ENCODE measurements at regions not wholly inside any gene's neighbourhood (a gene's known extent, or its start where the extent isn't known, plus 50 kb on each side); places are given as distances from the start of the nearest gene placed in this dataset.

DNA sequence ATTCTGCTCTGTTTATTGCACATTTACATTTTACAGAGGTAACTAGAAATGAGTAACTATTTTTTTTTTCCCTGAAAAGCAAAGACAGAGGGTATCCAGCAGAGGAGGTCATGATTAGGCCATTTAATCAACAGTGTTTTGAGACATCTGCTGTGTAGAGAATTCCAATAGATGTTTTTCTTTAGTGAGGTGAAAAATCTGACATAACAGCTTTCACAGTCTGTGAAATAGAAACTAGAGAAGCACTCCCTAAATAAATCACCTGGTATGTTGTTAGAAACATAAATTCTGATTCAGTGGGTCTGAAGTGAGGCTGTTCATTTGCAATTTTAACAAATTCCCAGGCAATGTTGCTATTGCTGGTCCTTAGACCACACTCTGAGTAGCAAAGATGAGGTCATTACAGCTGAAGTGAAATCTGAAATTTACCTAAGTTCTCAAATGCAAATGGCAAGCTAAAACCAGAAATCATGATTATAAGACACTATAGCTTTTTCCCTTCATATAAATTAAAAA is 329.2 kb upstream of the LRRC3B start:
- Histone ChIP-seq H3K36me3 (ENCODE audit: insufficient read depth, low read length) (no peaks in the 10 kb centered on the region), H3K9me3 (ENCODE audit: low read length) (no peaks in the 10 kb centered on the region), H3K4me3 (ENCODE audit: low read length) (no peak overlapping the region), H3F3A (ENCODE audit: insufficient read depth, low read length, poor library complexity, severe bottlenecking) (no peaks in the 10 kb centered on the region), H3K27me3 (ENCODE audit: insufficient read depth, low read depth, low read length) (no peaks in the 10 kb centered on the region), H4K20me1 (ENCODE audit: insufficient read depth) (no peaks in the 10 kb centered on the region), H2AFZ (ENCODE audit: low read depth, low read length) (no peak overlapping the region), H3K79me2 (replicated peaks; ENCODE audit: insufficient read depth, low read length) (no peaks in the 10 kb centered on the region), H3K9me2 (ENCODE audit: insufficient read depth, low read length) (no peaks in the 10 kb centered on the region), H3K27ac (ENCODE audit: low read length) (no peak overlapping the region), H3K4me2 (ENCODE audit: low read length) (no peak overlapping the region), H3K9ac (ENCODE audit: low read length) (no peak overlapping the region)
- no peak for TF ChIP-seq EP300 (conservative IDR thresholded peaks at IDR 0.05; ENCODE audit: poor library complexity, severe bottlenecking)
- no peak for TF ChIP-seq RAD21 (conservative IDR thresholded peaks at IDR 0.05)
- TF ChIP-seq, protein P1, sequence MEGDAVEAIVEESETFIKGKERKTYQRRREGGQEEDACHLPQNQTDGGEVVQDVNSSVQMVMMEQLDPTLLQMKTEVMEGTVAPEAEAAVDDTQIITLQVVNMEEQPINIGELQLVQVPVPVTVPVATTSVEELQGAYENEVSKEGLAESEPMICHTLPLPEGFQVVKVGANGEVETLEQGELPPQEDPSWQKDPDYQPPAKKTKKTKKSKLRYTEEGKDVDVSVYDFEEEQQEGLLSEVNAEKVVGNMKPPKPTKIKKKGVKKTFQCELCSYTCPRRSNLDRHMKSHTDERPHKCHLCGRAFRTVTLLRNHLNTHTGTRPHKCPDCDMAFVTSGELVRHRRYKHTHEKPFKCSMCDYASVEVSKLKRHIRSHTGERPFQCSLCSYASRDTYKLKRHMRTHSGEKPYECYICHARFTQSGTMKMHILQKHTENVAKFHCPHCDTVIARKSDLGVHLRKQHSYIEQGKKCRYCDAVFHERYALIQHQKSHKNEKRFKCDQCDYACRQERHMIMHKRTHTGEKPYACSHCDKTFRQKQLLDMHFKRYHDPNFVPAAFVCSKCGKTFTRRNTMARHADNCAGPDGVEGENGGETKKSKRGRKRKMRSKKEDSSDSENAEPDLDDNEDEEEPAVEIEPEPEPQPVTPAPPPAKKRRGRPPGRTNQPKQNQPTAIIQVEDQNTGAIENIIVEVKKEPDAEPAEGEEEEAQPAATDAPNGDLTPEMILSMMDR (IDR thresholded peaks at IDR 0.05; ENCODE audit: poor library complexity, severe bottlenecking) = no peak
- no peak for TF ChIP-seq TAF1 (IDR thresholded peaks at IDR 0.05; ENCODE audit: low read depth)
- TF ChIP-seq MXI1 (conservative IDR thresholded peaks at IDR 0.05; ENCODE audit: poor library complexity, severe bottlenecking) = no peak
- no peak for TF ChIP-seq POLR2AphosphoS5 (IDR thresholded peaks at IDR 0.05)
- TF ChIP-seq, protein P2, sequence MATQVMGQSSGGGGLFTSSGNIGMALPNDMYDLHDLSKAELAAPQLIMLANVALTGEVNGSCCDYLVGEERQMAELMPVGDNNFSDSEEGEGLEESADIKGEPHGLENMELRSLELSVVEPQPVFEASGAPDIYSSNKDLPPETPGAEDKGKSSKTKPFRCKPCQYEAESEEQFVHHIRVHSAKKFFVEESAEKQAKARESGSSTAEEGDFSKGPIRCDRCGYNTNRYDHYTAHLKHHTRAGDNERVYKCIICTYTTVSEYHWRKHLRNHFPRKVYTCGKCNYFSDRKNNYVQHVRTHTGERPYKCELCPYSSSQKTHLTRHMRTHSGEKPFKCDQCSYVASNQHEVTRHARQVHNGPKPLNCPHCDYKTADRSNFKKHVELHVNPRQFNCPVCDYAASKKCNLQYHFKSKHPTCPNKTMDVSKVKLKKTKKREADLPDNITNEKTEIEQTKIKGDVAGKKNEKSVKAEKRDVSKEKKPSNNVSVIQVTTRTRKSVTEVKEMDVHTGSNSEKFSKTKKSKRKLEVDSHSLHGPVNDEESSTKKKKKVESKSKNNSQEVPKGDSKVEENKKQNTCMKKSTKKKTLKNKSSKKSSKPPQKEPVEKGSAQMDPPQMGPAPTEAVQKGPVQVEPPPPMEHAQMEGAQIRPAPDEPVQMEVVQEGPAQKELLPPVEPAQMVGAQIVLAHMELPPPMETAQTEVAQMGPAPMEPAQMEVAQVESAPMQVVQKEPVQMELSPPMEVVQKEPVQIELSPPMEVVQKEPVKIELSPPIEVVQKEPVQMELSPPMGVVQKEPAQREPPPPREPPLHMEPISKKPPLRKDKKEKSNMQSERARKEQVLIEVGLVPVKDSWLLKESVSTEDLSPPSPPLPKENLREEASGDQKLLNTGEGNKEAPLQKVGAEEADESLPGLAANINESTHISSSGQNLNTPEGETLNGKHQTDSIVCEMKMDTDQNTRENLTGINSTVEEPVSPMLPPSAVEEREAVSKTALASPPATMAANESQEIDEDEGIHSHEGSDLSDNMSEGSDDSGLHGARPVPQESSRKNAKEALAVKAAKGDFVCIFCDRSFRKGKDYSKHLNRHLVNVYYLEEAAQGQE (IDR thresholded peaks at IDR 0.05; ENCODE audit: borderline replicate concordance) = no peak
- no peak for TF ChIP-seq EZH2 (IDR thresholded peaks at IDR 0.05; ENCODE audit: borderline replicate concordance, insufficient read depth, low read length, poor library complexity, severe bottlenecking)

DNA sequence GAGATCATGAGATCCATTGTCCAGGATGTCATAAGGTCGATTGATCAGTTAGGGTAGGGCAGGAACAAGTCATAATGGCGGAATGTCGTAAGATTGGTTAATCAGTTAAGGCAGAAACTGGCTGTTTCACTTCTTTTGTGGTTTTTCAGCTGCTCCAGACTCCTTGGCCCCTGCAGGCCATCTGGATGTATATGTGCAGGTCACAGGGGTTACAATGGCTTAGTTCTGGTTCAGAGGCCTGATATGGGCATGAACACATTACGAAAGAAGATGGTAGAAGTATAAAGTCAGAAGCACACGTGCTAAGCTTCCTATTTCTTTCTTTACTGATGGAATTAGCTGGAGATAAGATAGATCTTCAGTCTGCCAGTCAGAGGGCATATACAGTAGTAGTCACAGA is 315.4 kb upstream of the LRRC3B start:
- Histone ChIP-seq H3K9me3 (ENCODE audit: low read length) (no peaks in the 10 kb centered on the region), H3K9ac (ENCODE audit: low read length) (no peak overlapping the region), H4K20me1 (ENCODE audit: insufficient read depth) (no peaks in the 10 kb centered on the region), H3K79me2 (replicated peaks; ENCODE audit: insufficient read depth, low read length) (no peaks in the 10 kb centered on the region), H3K27ac (ENCODE audit: low read length) (no peak overlapping the region), H3K4me2 (ENCODE audit: low read length) (no peak overlapping the region), H3K4me3 (ENCODE audit: low read length) (no peak overlapping the region), H3F3A (ENCODE audit: insufficient read depth, low read length, poor library complexity, severe bottlenecking) (no peaks in the 10 kb centered on the region), H3K27me3 (ENCODE audit: insufficient read depth, low read depth, low read length) (no peaks in the 10 kb centered on the region), H3K9me2 (ENCODE audit: insufficient read depth, low read length) (no peaks in the 10 kb centered on the region), H2AFZ (ENCODE audit: low read depth, low read length) (no peak overlapping the region), H3K36me3 (ENCODE audit: insufficient read depth, low read length) (no peaks in the 10 kb centered on the region)
- TF ChIP-seq EP300 (conservative IDR thresholded peaks at IDR 0.05; ENCODE audit: poor library complexity, severe bottlenecking) = no peak
- TF ChIP-seq MXI1 (conservative IDR thresholded peaks at IDR 0.05; ENCODE audit: poor library complexity, severe bottlenecking) = no peak
- no peak for TF ChIP-seq TAF1 (IDR thresholded peaks at IDR 0.05; ENCODE audit: low read depth)
- TF ChIP-seq POLR2AphosphoS5 (IDR thresholded peaks at IDR 0.05) = no peak
- TF ChIP-seq RAD21 (conservative IDR thresholded peaks at IDR 0.05) = no peak
- TF ChIP-seq EZH2 (IDR thresholded peaks at IDR 0.05; ENCODE audit: borderline replicate concordance, insufficient read depth, low read length, poor library complexity, severe bottlenecking) = no peak
- TF ChIP-seq, protein P2 (IDR thresholded peaks at IDR 0.05; ENCODE audit: borderline replicate concordance) = no peak
- TF ChIP-seq, protein P1 (IDR thresholded peaks at IDR 0.05; ENCODE audit: poor library complexity, severe bottlenecking) = no peak
- TF ChIP-seq SMC3 (conservative IDR thresholded peaks at IDR 0.05; ENCODE audit: poor library complexity) = no peak

Data from neural cell (in vitro differentiated cells).